NT2/D1 (cell line): ENCODE measurements at regions not wholly inside any gene's neighbourhood (a gene's known extent, or its start where the extent isn't known, plus 50 kb on each side); places are given as distances from the start of the nearest gene placed in this dataset.

Source experiments
- SUZ12 ChIP-seq: IDR thresholded peaks from 2 replicates; pipeline ENCODE4 v1.6.1; 2011; ENCODE audit not compliant: insufficient read length, insufficient read depth; ENCODE audit errors: extremely low read depth
- YY1 ChIP-seq: IDR thresholded peaks from 2 replicates; pipeline ENCODE4 v1.6.1; 2011; ENCODE audit not compliant: insufficient read length, insufficient read depth
- ZNF274 ChIP-seq: IDR thresholded peaks from 2 replicates; pipeline ENCODE4 v1.6.1; 2011; ENCODE audit warnings: mild to moderate bottlenecking, low read depth, low read length

DNA sequence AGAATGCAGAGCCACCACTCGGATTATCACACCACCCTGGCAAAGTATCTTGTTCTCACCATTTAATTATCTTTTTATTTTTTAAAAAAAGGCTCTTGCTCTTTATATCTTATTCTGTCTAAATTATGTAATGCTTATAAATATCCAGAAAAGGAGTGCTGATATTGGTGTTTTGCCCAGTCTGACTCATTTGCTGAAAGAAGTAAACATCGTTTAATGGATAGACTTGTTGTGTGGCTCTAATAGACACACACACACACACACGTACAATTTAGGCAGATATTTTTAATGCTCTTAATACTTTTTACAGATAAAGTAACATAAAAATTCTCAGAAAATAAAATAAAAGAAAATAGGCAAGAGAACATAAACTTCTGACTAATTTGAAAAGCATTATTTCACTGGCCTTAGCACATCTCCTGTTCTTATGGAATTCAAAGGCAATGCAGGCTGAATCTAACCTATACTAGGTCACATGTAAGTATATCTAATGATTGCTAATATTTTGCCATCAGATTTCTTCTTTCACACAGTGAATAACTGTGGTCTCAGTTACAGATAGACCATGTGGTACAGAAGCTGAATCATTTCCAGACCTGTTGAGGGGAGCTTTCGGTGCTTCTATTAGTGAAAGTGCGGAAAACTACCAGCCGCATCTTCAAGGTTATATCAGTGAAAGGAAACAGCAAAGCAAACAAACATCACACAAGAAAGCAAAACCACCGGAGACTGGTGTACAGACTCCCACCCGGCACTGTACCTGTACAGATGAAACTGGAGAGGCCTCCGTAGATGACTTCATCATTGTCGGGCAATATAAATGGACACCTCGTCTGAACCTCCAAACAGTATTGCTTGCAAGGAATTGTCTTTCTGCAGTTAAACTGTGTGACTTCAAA is 642.1 kb upstream of the ARGLU1 start:
- no peak for TF ChIP-seq YY1
- TF ChIP-seq ZNF274 = no peak
- no peak for TF ChIP-seq SUZ12
